Neural cell (in vitro differentiated cells): ENCODE measurements at regions not wholly inside any gene's neighbourhood (a gene's known extent, or its start where the extent isn't known, plus 50 kb on each side); places are given as distances from the start of the nearest gene placed in this dataset.

Experiments
- H2AFZ ChIP-seq: fragments of 200-600, 300-800 bp; sonication (generic), shearing (Covaris generic); 2 replicates; pipeline ENCODE4 v1.6.0; 2014; ENCODE audit warnings: low read depth, mild to moderate bottlenecking, antibody characterized with exemption, low read length, moderate library complexity
- H3F3A ChIP-seq: fragments of 200-600 bp; shearing (Covaris generic); 2 replicates; pipeline ENCODE4 v1.6.1; 2016; ENCODE audit warnings: mild to moderate bottlenecking, moderate library complexity, mixed read lengths, antibody characterized with exemption, low read length; ENCODE audit not compliant: insufficient read depth, poor library complexity, severe bottlenecking
- H3K27ac ChIP-seq: fragments of 200-600, 300-800 bp; sonication (generic), shearing (Covaris generic); 2 replicates; pipeline ENCODE4 v1.5.1; 2014; ENCODE audit warnings: mild to moderate bottlenecking, low read length, moderate library complexity
- H3K27me3 ChIP-seq: fragments of 300-800, 200-600 bp; sonication (generic), shearing (Covaris generic); 2 replicates; pipeline ENCODE4 v1.6.0; 2014; ENCODE audit warnings: mild to moderate bottlenecking, low read depth, low read length, moderate library complexity; ENCODE audit not compliant: insufficient read depth
- H3K36me3 ChIP-seq: fragments of 300-800, 200-600 bp; sonication (generic), shearing (Covaris generic); 2 replicates; pipeline ENCODE4 v1.5.1; 2014; ENCODE audit warnings: mild to moderate bottlenecking, antibody characterized with exemption, low read length, moderate library complexity; ENCODE audit not compliant: insufficient read depth
- H3K4me2 ChIP-seq: fragments of 300-800, 200-600 bp; sonication (generic), shearing (Covaris generic); 2 replicates; pipeline ENCODE4 v1.6.0; 2014; ENCODE audit warnings: mild to moderate bottlenecking, low read length
- H3K4me3 ChIP-seq: fragments of 300-800, 200-600 bp; sonication (generic), shearing (Covaris generic); 2 replicates; pipeline ENCODE4 v1.5.1; 2014; ENCODE audit warnings: mild to moderate bottlenecking, low read length, moderate library complexity
- H3K79me2 ChIP-seq: fragments of 200-600 bp; shearing (Covaris generic); replicated peaks from 2 replicates; pipeline ENCODE4 v1.6.0; 2014; ENCODE audit warnings: mild to moderate bottlenecking, low read length, moderate library complexity; ENCODE audit not compliant: insufficient read depth
- H3K9ac ChIP-seq: fragments of 300-800, 200-600 bp; sonication (generic), shearing (Covaris generic); 2 replicates; pipeline ENCODE4 v1.6.1; 2016; ENCODE audit warnings: mild to moderate bottlenecking, low read length, mixed read lengths
- H3K9me2 ChIP-seq: fragments of 200-600 bp; shearing (Covaris generic); 2 replicates; pipeline ENCODE4 v1.6.1; 2016; ENCODE audit warnings: mild to moderate bottlenecking, low read length, mixed read lengths; ENCODE audit not compliant: insufficient read depth
- H3K9me3 ChIP-seq: fragments of 200-600, 300-800 bp; sonication (generic), shearing (Covaris generic); 2 replicates; pipeline ENCODE4 v1.6.1; 2016; ENCODE audit warnings: mild to moderate bottlenecking, mixed run types, low read length, moderate library complexity, mixed read lengths
- H4K20me1 ChIP-seq: fragments of 200-600 bp; shearing (Covaris generic); 2 replicates; pipeline ENCODE4 v1.6.1; 2016; ENCODE audit warnings: mild to moderate bottlenecking, mixed run types; ENCODE audit not compliant: insufficient read depth
- CTCF ChIP-seq: fragments of 450-650 bp; IDR thresholded peaks from 2 replicates; pipeline ENCODE4 v1.5.1; 2014; ENCODE audit warnings: antibody characterized with exemption, mild to moderate bottlenecking, moderate library complexity; ENCODE audit not compliant: poor library complexity, severe bottlenecking
- EP300 ChIP-seq: fragments of 450-650 bp; conservative IDR thresholded peaks from 2 replicates; pipeline ENCODE4 v1.6.1; 2014; ENCODE audit warnings: antibody characterized with exemption, mild to moderate bottlenecking, moderate library complexity; ENCODE audit not compliant: poor library complexity, severe bottlenecking
- EZH2 ChIP-seq: fragments of 200-600, 300-800 bp; shearing (Covaris generic), sonication (generic); IDR thresholded peaks from 2 replicates; pipeline ENCODE4 v1.6.1; 2014; ENCODE audit warnings: antibody characterized with exemption, low read length, borderline replicate concordance, mild to moderate bottlenecking; ENCODE audit not compliant: insufficient read depth, poor library complexity, severe bottlenecking
- MXI1 ChIP-seq: fragments of 450-650 bp; conservative IDR thresholded peaks from 2 replicates; pipeline ENCODE4 v1.6.1; 2014; ENCODE audit warnings: antibody characterized with exemption, mild to moderate bottlenecking; ENCODE audit not compliant: poor library complexity, severe bottlenecking
- POLR2AphosphoS5 ChIP-seq: IDR thresholded peaks from 2 replicates; pipeline ENCODE4 v1.6.1; 2012
- RAD21 ChIP-seq: fragments of 450-650 bp; conservative IDR thresholded peaks from 2 replicates; pipeline ENCODE4 v1.6.1; 2014; ENCODE audit warnings: antibody characterized with exemption, mild to moderate bottlenecking, moderate library complexity
- REST ChIP-seq: IDR thresholded peaks from 2 replicates; pipeline ENCODE4 v1.6.1; 2012; ENCODE audit warnings: borderline replicate concordance
- SMC3 ChIP-seq: fragments of 450-650 bp; conservative IDR thresholded peaks from 2 replicates; pipeline ENCODE4 v1.6.1; 2014; ENCODE audit warnings: antibody characterized with exemption, mild to moderate bottlenecking, moderate library complexity; ENCODE audit not compliant: poor library complexity
- TAF1 ChIP-seq: IDR thresholded peaks from 2 replicates; pipeline ENCODE4 v1.6.1; 2012; ENCODE audit warnings: low read depth

GRCh38 chr16:86783636-86784626 is 205.6 kb downstream of the FOXL1 start:
- Histone ChIP-seq H4K20me1 (no peaks in the 10 kb centered on the region), H3K79me2 (no peaks in the 10 kb centered on the region), H3K9ac (no peak overlapping the region), H3F3A (no peaks in the 10 kb centered on the region), H2AFZ (no peak overlapping the region), H3K4me2 (no peak overlapping the region), H3K27ac (no peak overlapping the region), H3K9me3 (no peaks in the 10 kb centered on the region), H3K27me3 (no peaks in the 10 kb centered on the region), H3K4me3 (no peak overlapping the region), H3K36me3 (no peaks in the 10 kb centered on the region), H3K9me2 (no peaks in the 10 kb centered on the region)
- TF ChIP-seq MXI1 (no peak), SMC3 (no peak)

GRCh38 chr16:86786338-86786737 is 208.0 kb downstream of the FOXL1 start:
- no peak for TF ChIP-seq EP300
- TF ChIP-seq MXI1: no peak
- no peak for TF ChIP-seq RAD21
- TF ChIP-seq CTCF: no peak
- TF ChIP-seq EZH2: no peak
- no peak for TF ChIP-seq TAF1
- no peak for TF ChIP-seq REST
- TF ChIP-seq SMC3: no peak
- no peak for TF ChIP-seq POLR2AphosphoS5
- H3F3A ChIP-seq: no peaks in the 10 kb centered on the region

More at GRCh38 chr16:86786338-86786737, 208.0 kb downstream of the FOXL1 start:
- no peak overlapping the region for H3K27ac ChIP-seq
- H3K36me3 ChIP-seq: no peaks in the 10 kb centered on the region
- no peak overlapping the region for H3K4me3 ChIP-seq
- H3K9me3 ChIP-seq: no peaks in the 10 kb centered on the region
- no peaks in the 10 kb centered on the region for H3K27me3 ChIP-seq
- no peaks in the 10 kb centered on the region for H3K79me2 ChIP-seq
- no peak overlapping the region for H2AFZ ChIP-seq
- H4K20me1 ChIP-seq: no peaks in the 10 kb centered on the region
- H3K4me2 ChIP-seq: no peak overlapping the region
- H3K9ac ChIP-seq: no peak overlapping the region
- no peaks in the 10 kb centered on the region for H3K9me2 ChIP-seq
